T-helper 1 cell treated with Interleukin-12 subunit alpha and Interleukin-12 subunit beta and Interleukin-4 antibody, amounts not matched to agents 30 ng/mL and 1 ng/mL, for 36 hours (primary cell): ENCODE measurements at regions not wholly inside any gene's neighbourhood (a gene's known extent, or its start where the extent isn't known, plus 50 kb on each side); places are given as distances from the start of the nearest gene placed in this dataset.

Experiments
- intact Hi-C: fragments of 100-400 bp; cut with micrococcal nuclease; formaldehyde crosslinking; loops from one replicate; pipeline ENCODE4 v1.15.1; 2024

GRCh38 chr14:100436745-100437406, 113.7 kb downstream of the SLC25A47 start:
- intact Hi-C loops, result no loop called here

- intact Hi-C loops, result no loop called here
These were observed 115.1 kb downstream of the SLC25A47 start for GRCh38 chr14:100438271-100438670.

- intact Hi-C loops, result no loop called here
These were observed 115.8 kb downstream of the SLC25A47 start for GRCh38 chr14:100438678-100439592.

GRCh38 chr14:100439781-100440180, 116.6 kb downstream of the SLC25A47 start:
- intact Hi-C loops, result loop anchor here (2.0 kb wide), 1 partner anchor 213 kb away; no protein-coding TSS in a partner anchor

GRCh38 chr14:100440207-100440631, 117.1 kb downstream of the SLC25A47 start:
- intact Hi-C loops, result loop anchor here (2.0 kb wide), 1 partner anchor 213 kb away; no protein-coding TSS in a partner anchor

- intact Hi-C loops, result loop anchor here (1.0 to 2.0 kb wide), 2 partner anchors 205 to 212 kb away; no protein-coding TSS in a partner anchor
These were observed 117.6 kb downstream of the SLC25A47 start for GRCh38 chr14:100440758-100441203.

- intact Hi-C loops, result loop anchor here (1.0 to 2.0 kb wide), 2 partner anchors 204 to 211 kb away; no protein-coding TSS in a partner anchor
These were observed 118.3 kb downstream of the SLC25A47 start for GRCh38 chr14:100441271-100441947.

GRCh38 chr14:100442036-100442435, 118.9 kb downstream of the SLC25A47 start:
- intact Hi-C loops, result no loop called here

- intact Hi-C loops, result no loop called here
These were observed 119.7 kb downstream of the SLC25A47 start for GRCh38 chr14:100442498-100443490.

GRCh38 chr14:100443603-100444002, 120.5 kb downstream of the SLC25A47 start:
- intact Hi-C loops, result no loop called here

- intact Hi-C loops, result no loop called here
These were observed 122.4 kb downstream of the SLC25A47 start for GRCh38 chr14:100445436-100446088.

- intact Hi-C loops, result no loop called here
These were observed 123.4 kb downstream of the SLC25A47 start for GRCh38 chr14:100446572-100446971.

GRCh38 chr14:100448376-100448775, 125.2 kb downstream of the SLC25A47 start:
- intact Hi-C loops, result no loop called here

- intact Hi-C loops, result no loop called here
These were observed 126.3 kb downstream of the SLC25A47 start for GRCh38 chr14:100449225-100449987.

- intact Hi-C loops, result no loop called here
These were observed 126.9 kb downstream of the SLC25A47 start for GRCh38 chr14:100450049-100450448.

- intact Hi-C loops, result no loop called here
These were observed 127.6 kb downstream of the SLC25A47 start for GRCh38 chr14:100450736-100451135.

GRCh38 chr14:100451264-100451663, 128.1 kb downstream of the SLC25A47 start:
- intact Hi-C loops, result no loop called here

GRCh38 chr14:100453930-100454329, 130.8 kb downstream of the SLC25A47 start:
- intact Hi-C loops, result no loop called here

- intact Hi-C loops, result no loop called here
These were observed 131.3 kb downstream of the SLC25A47 start for GRCh38 chr14:100454437-100454836.
